Stimulated activated CD4-positive, alpha-beta T cell treated with anti-CD3 and anti-CD28 coated beads, Interleukin-4, amount 100 ng/mL, for 48 hours (primary cell): ENCODE measurements at regions not wholly inside any gene's neighbourhood (a gene's known extent, or its start where the extent isn't known, plus 50 kb on each side); places are given as distances from the start of the nearest gene placed in this dataset.
A peak's percentile ranks its signal among the peaks of the same experiment; 100 is the strongest.

Experiments used
- DNase-seq, 2 donors: peaks; one replicate each; pipeline ENCODE4 v3.0.0-alpha.2; 2020; ENCODE audit warnings: low read depth in 2 of 2

DNA sequence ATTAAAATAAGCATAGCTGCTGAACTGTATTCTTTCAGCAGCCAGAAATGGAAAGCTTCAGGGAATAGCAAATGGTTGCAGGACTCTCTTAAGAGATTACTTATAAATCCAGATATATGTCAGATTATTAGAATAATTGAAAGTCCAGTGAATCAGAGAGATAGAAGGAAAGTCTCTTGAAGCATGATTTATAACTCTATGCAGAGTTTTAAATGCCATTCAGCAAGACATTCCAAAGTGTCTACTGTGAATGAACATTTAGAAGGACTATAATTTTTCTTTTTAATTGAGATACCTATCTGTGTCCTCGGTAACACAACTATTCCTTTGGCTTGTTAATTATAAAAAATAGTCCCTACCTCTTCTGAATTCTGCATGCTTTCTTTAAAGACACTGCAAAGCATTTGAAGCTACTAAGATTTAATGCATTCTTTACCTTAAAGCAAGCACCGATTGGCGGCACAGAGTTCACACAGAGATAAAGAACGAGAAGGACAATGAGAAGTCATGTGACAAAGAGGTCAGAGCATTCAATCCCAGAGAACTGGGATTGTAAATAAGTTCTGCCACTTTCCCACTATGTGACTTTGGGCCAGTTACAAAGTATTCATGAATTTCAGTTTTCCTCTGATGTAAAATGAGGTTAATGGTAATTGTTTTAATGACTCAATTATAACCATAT is 371.0 kb upstream of the ATP2B1 start:
- DNase-seq, result no peak

DNA sequence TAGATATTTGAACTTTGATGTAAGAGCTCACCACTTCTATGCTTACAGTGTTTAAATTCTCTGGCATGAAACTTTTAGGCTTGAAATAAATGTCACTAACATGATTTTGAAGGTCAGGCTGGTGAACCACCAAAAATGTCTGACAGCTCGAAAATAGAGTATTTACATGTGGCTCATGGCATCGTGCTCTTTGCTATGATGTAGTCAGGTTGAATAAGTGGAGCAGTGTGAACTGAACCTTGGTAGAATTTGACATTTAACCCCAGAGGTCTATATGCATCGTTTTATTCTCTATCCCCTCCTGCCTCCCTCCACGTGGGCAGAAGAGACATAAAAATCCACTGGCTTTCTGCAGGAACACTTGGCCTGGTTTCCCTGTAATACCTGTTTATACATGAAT is 369.7 kb upstream of the ATP2B1 start:
- DNase-seq, result no peak

GRCh38 chr12:90077756-90078155 is 369.1 kb upstream of the ATP2B1 start:
- DNase-seq, result no peak

DNA sequence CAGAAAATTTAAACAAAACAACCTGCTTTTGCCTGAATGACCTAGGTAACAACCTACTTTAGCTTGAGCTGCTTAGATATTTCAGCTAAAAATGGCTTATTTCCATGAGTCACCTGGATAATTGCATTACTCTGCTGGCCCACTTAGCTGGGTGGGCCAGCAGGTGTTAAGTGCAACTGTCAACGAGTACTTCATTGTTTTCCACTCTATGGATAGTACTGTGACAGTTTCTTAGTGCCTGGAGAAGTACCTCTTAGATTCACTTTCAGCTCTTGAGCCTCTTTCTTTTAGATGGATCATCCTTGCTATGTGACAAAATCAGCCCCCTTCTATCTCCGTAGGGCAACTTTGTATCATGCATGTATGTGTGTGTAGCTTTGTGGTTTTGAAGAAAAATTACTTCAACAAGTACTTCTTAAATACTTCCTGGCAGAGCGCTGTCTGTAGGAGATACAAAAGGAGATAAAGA is 368.2 kb upstream of the ATP2B1 start:
- no peak for DNase-seq

- peak in 1 of 2 donors; percentile 0 for DNase-seq
Measured at GRCh38 chr12:90075685-90076084, 367.0 kb upstream of the ATP2B1 start.

DNA sequence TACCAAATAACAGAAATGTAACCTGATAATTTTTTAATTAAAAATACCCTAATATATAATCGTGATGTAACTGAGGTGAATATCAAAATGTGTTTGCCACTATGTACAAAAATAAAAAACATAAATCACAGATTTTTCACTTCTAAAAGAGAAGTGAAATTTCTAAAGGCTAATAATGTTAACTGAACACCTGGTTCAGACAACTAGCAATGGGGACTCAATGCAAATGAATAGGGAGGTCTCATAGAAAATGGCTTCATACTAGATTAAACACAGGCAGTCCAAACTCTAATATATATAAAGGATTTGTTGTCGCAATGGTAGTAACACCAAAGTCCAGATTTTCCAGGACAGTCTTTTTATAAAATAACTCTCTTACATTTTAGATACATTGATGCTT is 365.4 kb upstream of the ATP2B1 start:
- DNase-seq, result no peak

DNA sequence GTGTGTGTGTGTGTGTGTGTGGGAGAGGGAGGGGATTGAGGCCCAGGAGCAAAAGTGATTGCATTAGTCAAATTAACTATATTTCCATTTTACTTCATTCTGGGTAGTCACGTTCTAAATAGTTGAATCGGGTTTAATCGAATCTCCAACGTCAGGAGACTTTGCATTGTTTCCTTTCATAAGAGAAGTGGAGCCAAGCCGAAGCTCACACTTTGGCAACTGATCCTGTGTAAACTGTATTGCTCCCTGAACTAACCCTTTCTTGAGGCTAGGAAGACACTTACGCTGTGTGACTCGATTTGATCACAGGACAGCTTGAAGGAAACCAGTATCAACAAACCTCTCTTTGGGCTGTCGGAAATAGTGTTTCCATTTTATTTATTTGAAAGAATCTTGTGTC is 363.4 kb upstream of the ATP2B1 start:
- no peak for DNase-seq

- no peak for DNase-seq
Measured at GRCh38 chr12:90069711-90070110, 361.1 kb upstream of the ATP2B1 start.

DNA sequence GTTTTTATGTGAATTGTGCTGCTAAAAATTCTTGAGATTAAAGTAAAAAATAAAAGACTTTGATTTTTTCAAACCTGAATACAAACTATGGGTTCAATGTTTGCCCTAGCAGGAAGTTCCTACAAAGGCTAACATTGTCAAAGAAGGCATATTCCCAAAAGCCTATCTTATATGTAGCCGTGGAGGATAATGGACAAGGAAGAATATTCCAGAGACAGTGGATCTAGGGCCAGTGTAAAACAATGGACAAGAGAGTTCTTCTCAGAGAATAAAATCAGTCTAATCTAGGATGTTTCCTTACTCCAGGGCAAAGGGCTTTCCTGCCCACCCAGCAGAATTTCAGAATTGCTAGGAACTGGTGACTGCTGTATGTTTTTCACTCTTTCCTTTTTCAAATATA is 359.2 kb upstream of the ATP2B1 start:
- DNase-seq, result no peak

- DNase-seq, result no peak
Measured at GRCh38 chr12:90064852-90065801, 356.5 kb upstream of the ATP2B1 start.

GRCh38 chr12:90062799-90063198 is 354.2 kb upstream of the ATP2B1 start:
- DNase-seq, result no peak

DNA sequence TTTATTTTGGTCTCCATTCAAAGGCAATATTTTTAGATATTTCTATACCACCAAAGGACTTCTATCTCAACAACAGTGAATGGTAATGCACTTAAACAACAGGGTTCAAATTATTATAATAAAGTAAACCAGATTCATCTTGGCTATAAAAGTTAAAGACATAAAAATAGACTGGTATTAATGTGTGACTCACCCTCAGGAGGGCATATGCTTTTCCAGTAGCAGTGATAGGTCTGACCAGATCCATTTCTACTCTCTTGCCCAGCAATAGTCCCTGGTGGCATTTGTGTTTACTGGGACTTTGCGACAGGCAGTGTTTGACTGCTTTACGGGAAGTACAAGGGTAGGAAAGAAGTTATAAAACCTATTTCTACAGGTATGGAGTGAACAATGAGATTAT is 353.2 kb upstream of the ATP2B1 start:
- DNase-seq, result no peak

DNA sequence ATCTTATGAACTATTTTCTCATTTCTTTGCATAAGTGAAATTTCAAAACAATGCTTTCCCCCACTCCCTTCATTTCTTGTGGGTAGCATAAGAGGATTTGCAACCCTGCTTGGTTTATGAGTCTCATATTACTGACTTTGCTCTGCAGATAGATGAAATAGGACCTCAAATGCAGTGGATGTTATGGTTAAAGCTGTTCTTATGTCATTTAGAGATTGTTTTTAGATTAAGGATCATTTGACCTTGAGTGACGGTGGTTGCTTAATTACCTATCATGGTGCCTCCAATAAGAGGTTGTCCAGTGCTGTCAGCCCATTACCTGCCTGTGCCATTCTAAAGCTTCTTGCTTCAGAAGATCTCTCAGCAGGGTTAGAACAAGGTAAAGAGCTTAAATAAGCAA is 351.4 kb upstream of the ATP2B1 start:
- no peak for DNase-seq

- no peak for DNase-seq
Measured at GRCh38 chr12:90058704-90059103, 350.1 kb upstream of the ATP2B1 start.

- no peak for DNase-seq
Measured at GRCh38 chr12:90055071-90055470, 346.4 kb upstream of the ATP2B1 start.

DNA sequence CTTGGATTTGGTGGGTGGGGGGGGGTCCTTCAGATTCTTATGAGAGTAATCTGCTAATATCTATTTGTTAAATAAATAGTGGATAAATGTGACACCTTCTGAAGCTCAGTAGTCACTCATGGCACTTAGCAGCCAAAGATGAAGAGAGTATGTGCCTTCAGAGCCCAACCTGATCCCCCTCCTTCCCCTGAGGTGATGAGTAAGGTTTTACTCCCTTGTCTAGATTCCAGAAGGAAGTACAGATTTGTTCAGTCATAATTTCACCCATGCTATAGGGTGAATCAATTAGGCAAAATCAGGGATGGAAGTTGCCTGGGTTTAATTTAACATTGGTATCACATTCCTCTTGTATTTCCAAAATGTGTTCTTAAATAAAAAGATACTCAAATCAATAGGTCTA is 340.3 kb upstream of the ATP2B1 start:
- no peak for DNase-seq

GRCh38 chr12:90045559-90045958 is 336.9 kb upstream of the ATP2B1 start:
- DNase-seq, result no peak

DNA sequence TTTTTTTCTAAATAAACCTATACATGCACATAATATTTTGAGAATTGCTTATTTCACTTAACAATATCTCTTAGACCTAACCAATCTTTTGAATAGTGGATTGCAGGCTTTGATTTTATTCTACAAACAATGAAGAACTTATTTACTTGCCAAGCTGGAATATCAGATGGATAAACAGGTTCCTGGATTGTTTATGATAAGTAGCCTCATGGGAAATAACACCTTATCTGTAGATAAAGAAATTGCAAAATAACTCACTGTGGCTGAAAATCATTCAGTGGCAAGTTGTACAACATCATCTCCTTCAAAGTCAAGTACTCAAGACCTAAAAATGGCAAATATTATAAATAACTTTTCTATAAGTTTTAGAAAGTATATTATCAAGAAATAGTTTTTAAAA is 335.4 kb upstream of the ATP2B1 start:
- DNase-seq, result no peak

DNA sequence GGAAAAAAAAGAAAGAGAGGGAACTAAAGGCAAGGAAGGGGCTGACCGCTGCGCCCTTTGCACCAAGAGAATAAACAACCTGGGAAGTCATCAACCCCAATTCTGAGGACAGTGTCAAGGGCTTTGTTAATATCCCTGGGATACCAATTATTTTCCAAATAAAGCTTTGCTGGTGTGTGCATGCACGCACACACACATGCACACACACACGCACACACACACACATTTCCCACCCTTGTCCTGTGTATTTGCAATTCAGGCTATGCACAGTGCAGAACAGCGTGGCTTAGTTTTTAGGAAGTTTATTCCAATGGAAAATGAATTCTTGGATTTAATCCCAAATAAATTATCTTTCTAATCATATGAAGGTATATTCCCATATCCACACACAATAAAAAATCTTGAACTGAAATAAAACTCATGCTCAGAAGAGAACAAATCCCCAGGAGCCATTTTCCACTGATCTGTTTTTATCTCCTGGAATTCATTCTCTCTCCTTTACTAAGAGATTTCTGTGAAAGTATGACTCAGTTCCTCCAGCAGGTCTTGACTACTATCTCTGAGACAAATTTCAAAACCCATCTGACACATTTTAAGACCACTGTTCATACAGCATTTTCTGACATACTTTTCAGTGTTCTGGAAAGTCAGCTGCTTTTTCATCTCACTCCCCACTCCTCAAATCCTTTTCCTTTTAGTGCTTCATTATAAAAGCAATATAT is 334.4 kb upstream of the ATP2B1 start:
- DNase-seq, result no peak

DNA sequence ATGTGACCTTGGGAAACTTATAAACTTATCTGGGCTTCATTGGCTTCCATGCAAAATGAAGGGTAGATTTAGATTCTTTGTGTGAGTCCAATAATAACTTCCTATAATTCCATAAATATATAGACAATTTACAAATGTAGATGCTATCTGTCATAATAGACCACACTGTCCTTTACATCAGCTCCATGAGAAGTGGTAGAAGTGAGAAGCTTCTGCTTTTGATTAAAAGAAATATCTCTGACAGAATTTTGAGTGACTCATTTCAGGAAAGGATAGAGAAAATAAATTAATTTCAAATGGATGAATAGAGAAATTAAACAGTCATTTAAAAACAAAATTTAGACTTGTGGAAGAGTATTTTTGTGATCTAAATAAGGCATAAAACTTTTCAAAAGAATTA is 329.7 kb upstream of the ATP2B1 start:
- DNase-seq, result no peak

GRCh38 chr12:90037740-90038139 is 329.1 kb upstream of the ATP2B1 start:
- DNase-seq, result no peak

DNA sequence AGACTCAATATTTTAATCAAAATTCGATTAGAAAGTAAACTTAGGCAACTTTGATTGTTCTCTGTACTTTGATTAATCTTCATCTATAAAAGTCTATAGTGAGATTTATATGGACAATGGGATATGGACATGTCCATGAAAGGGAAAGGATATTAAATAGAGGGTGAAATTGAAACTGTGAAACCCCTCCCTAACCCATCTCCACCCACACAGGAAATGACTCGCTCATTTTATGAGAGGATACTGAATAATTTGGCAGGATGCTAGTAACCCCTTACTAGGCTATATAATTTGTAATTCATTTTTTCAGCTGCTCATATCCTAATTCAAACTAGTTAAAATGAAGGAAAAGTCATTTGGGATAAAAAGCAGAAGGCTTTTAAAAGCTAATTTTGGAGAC is 328.0 kb upstream of the ATP2B1 start:
- no peak for DNase-seq
